DND-41 (cell line): ENCODE measurements at regions not wholly inside any gene's neighbourhood (a gene's known extent, or its start where the extent isn't known, plus 50 kb on each side); places are given as distances from the start of the nearest gene placed in this dataset.

ENCODE experiments used
- ATAC-seq: fragments of 200-7000 bp; cut with Tn5 transposase; 3 replicates; pipeline ENCODE4 v1.9.1; 2021; ENCODE audit warnings: low read depth; ENCODE audit not compliant: insufficient read depth
- DNase-seq: peaks from one replicate; pipeline ENCODE4 v3.0.0-alpha.2; 2020
- H2AFZ ChIP-seq: 2 replicates; pipeline ENCODE4 v1.6.0; 2012; ENCODE audit warnings: low read depth, low read length
- H3K27ac ChIP-seq: 2 replicates; pipeline ENCODE4 v1.5.1; 2012; ENCODE audit warnings: low read length, inconsistent platforms
- H3K27me3 ChIP-seq: fragments of 200-600 bp; sonication (generic); 2 replicates; pipeline ENCODE4 v1.6.0; 2012; ENCODE audit warnings: low read length, mild to moderate bottlenecking, inconsistent platforms; ENCODE audit not compliant: insufficient read depth, poor library complexity
- H3K36me3 ChIP-seq: 2 replicates; pipeline ENCODE4 v1.5.1; 2012; ENCODE audit warnings: low read length, inconsistent platforms; ENCODE audit not compliant: insufficient read depth
- H3K4me1 ChIP-seq: 2 replicates; pipeline ENCODE4 v1.5.1; 2012; ENCODE audit warnings: mild to moderate bottlenecking, low read length; ENCODE audit not compliant: insufficient read depth
- H3K4me2 ChIP-seq: 2 replicates; pipeline ENCODE4 v1.6.0; 2012; ENCODE audit warnings: mild to moderate bottlenecking, moderate library complexity, low read length, inconsistent platforms; ENCODE audit not compliant: insufficient read depth
- H3K4me3 ChIP-seq, 2 experiments: fragments of 200-600 bp in 1 of 2; shearing (Covaris generic) in 1 of 2; 2 replicates each; pipeline ENCODE4 v1.5.1; 2012 to 2016; ENCODE audit warnings: inconsistent platforms in 2 of 2, low read length in 2 of 2, mild to moderate bottlenecking in 2 of 2, low read depth in 1 of 2, moderate library complexity in 1 of 2
- H3K79me2 ChIP-seq: 2 replicates; pipeline ENCODE4 v1.6.0; 2012; ENCODE audit warnings: low read length, inconsistent platforms; ENCODE audit not compliant: insufficient read depth
- H3K9ac ChIP-seq: 2 replicates; pipeline ENCODE4 v1.6.0; 2012; ENCODE audit warnings: low read depth, mild to moderate bottlenecking, inconsistent platforms, low read length, moderate library complexity
- H3K9me3 ChIP-seq: 2 replicates; pipeline ENCODE4 v1.5.1; 2012; ENCODE audit warnings: low read length, moderate library complexity, mild to moderate bottlenecking, inconsistent platforms; ENCODE audit not compliant: insufficient read depth, severe bottlenecking
- H4K20me1 ChIP-seq: 2 replicates; pipeline ENCODE4 v1.6.0; 2012; ENCODE audit warnings: low read length; ENCODE audit not compliant: insufficient read depth
- EZH2 ChIP-seq: IDR thresholded peaks from 3 replicates; pipeline ENCODE4 v1.6.1; 2012; ENCODE audit warnings: borderline replicate concordance, low read depth, mild to moderate bottlenecking, moderate library complexity, low read length, inconsistent platforms; ENCODE audit not compliant: severe bottlenecking
- TF ChIP-seq, protein P1 (sequence below): IDR thresholded peaks from 2 replicates; pipeline ENCODE4 v1.5.1; 2012; ENCODE audit warnings: borderline replicate concordance, low read length, moderate library complexity, mild to moderate bottlenecking; ENCODE audit not compliant: poor library complexity, severe bottlenecking; ENCODE audit errors: extremely low read depth

DNA sequence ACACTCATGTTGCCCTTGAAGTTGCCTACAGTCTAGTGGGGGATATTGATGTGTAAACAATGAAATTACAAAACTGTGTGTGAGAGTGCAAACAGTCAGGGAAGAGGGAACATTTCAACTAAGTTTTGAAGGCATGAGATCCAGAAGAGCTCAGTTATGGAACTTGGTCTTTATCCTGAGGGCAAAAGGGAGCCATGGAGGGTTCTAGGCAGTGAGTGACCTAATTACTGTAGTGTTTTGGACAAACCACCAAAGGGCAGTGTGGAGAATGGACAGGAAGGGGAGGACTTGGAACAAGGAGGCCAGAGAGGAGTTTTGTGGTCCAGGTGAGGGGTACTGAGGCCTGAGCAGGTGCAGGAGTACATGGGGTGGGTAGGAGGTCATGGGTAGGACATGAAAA lies 143.7 kb upstream of the SMIM23 start:
- H3K4me2 ChIP-seq: no peak overlapping the region
- TF ChIP-seq, protein P1, sequence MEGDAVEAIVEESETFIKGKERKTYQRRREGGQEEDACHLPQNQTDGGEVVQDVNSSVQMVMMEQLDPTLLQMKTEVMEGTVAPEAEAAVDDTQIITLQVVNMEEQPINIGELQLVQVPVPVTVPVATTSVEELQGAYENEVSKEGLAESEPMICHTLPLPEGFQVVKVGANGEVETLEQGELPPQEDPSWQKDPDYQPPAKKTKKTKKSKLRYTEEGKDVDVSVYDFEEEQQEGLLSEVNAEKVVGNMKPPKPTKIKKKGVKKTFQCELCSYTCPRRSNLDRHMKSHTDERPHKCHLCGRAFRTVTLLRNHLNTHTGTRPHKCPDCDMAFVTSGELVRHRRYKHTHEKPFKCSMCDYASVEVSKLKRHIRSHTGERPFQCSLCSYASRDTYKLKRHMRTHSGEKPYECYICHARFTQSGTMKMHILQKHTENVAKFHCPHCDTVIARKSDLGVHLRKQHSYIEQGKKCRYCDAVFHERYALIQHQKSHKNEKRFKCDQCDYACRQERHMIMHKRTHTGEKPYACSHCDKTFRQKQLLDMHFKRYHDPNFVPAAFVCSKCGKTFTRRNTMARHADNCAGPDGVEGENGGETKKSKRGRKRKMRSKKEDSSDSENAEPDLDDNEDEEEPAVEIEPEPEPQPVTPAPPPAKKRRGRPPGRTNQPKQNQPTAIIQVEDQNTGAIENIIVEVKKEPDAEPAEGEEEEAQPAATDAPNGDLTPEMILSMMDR: no peak
- TF ChIP-seq EZH2: no peak
- H3K4me3 ChIP-seq: no peak overlapping the region
- H3K27ac ChIP-seq: no peak overlapping the region
- no peaks in the 10 kb centered on the region for H3K79me2 ChIP-seq
- no peak overlapping the region for H2AFZ ChIP-seq
- no peaks in the 10 kb centered on the region for H3K4me1 ChIP-seq
- H4K20me1 ChIP-seq: no peaks in the 10 kb centered on the region
- DNase-seq: no peak
- ATAC-seq: no peak
- H3K27me3 ChIP-seq: peaks cover 21% of the 10 kb centered on the region
- H3K36me3 ChIP-seq: no peaks in the 10 kb centered on the region
- no peaks in the 10 kb centered on the region for H3K9me3 ChIP-seq
- no peak overlapping the region for H3K9ac ChIP-seq

DNA sequence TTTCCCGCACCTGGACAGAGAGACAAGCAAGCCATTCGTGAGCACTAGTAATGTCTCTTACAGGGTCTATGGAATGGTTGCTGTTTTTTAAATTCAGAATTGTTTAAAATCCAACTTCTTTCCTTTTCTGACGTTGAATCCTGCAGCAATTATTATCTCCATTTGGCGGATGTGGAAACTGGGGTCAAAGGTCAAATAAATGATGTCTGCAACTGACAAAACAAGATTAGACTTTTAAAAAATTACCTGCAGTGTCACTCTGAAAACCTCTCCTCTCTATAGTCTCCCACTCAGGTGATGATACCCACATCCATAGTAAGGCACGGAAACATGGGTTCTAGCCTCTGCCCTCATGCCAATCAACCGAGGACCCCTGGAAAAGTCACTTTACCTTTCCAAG lies 142.7 kb upstream of the SMIM23 start:
- Histone ChIP-seq H3K36me3 (no peaks in the 10 kb centered on the region), H3K27ac (no peak overlapping the region), H3K4me2 (no peak overlapping the region), H3K9me3 (no peaks in the 10 kb centered on the region), H3K9ac (no peak overlapping the region), H4K20me1 (no peaks in the 10 kb centered on the region), H3K79me2 (no peaks in the 10 kb centered on the region), H3K27me3 (peaks cover 28% of the 10 kb centered on the region), H3K4me1 (no peaks in the 10 kb centered on the region), H3K4me3 (no peak overlapping the region), H2AFZ (no peak overlapping the region)
- TF ChIP-seq EZH2: no peak
- TF ChIP-seq, protein P1: no peak
- DNase-seq (no peak), ATAC-seq (no peak)

DNA sequence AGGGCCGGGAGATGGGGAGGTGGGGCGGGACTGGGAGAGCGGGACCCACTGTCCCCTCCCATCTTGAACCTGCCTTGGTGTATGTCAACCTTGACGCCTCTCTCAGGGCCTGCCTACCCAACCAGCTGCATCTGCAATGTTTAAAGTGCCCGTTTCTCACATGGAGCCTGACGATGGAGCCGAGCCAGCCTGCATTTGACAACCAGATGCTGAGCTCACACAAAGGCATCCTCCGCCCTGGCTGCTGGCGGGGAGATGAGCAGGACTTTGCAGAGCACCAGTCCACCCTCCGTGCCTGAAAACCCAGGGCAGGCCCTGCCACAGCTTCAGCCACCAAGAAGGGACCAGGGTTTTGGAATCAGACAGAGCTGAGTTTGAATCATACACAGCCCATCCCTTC lies 141.1 kb upstream of the SMIM23 start:
- Histone ChIP-seq H3K79me2 (no peaks in the 10 kb centered on the region), H2AFZ (no peak overlapping the region), H3K4me1 (no peaks in the 10 kb centered on the region), H3K27ac (no peak overlapping the region), H3K9me3 (no peaks in the 10 kb centered on the region), H3K4me2 (no peak overlapping the region), H3K27me3 (peaks cover 24% of the 10 kb centered on the region), H3K9ac (no peak overlapping the region), H3K36me3 (no peaks in the 10 kb centered on the region), H4K20me1 (no peaks in the 10 kb centered on the region), H3K4me3 (no peak overlapping the region)
- ATAC-seq (no peak), DNase-seq (no peak)
- TF ChIP-seq EZH2: no peak
- TF ChIP-seq, protein P1: no peak
